HG03139 (cell line): ENCODE measurements at regions not wholly inside any gene's neighbourhood (a gene's known extent, or its start where the extent isn't known, plus 50 kb on each side); places are given as distances from the start of the nearest gene placed in this dataset.

ENCODE experiments used
- ATAC-seq: cut with Tn5 transposase; IDR thresholded peaks from one replicate; pipeline ENCODE4 v1.9.1; 2021; ENCODE audit not compliant: unreplicated experiment

- ATAC-seq = no peak
These were observed 59.1 kb upstream of the PPP1R3C start for GRCh38 chr10:91691981-91692380.

- no peak for ATAC-seq
These were observed 58.3 kb upstream of the PPP1R3C start for GRCh38 chr10:91690996-91691676.

- ATAC-seq = no peak
These were observed 57.5 kb upstream of the PPP1R3C start for GRCh38 chr10:91690412-91690811.

GRCh38 chr10:91689731-91690168, 56.9 kb upstream of the PPP1R3C start:
- ATAC-seq = no peak

GRCh38 chr10:91684841-91685240, 52.0 kb upstream of the PPP1R3C start:
- no peak for ATAC-seq

GRCh38 chr10:91683975-91684374, 51.1 kb upstream of the PPP1R3C start:
- no peak for ATAC-seq

GRCh38 chr10:91682912-91683311, 50.0 kb upstream of the PPP1R3C start:
- ATAC-seq = no peak
